ENCODE measurements at regions not wholly inside any gene's neighbourhood (a gene's known extent, or its start where the extent isn't known, plus 50 kb on each side); places are given as distances from the start of the nearest gene placed in this dataset.

DNA sequence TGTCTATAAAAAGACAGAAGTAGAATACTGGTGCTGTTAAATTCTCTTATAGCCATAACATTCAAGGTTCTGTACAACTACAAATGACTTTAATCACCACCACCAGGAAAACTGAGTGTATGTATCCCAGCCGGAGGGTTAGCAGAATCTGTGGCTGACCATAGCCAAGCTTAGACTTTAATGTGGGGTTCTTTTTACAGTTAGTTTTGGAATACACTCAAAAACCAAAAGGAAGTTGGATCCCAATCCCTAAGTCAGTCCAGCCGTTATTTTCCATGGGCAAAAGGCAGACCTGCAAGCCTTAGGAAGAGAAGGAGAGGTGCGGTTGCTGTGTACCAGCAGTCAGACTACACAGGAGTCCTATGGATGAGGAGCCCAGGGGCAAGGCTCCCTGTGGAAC lies 179.8 kb downstream of the ENC1 start:
- Mint-ChIP-seq H3K9me3 (ENCODE audit: unreplicated experiment) (no peaks in the 10 kb centered on the region), H3K4me1 (ENCODE audit: unreplicated experiment) (peaks cover 8% of the 10 kb centered on the region), H3K4me3 (ENCODE audit: unreplicated experiment) (no peak overlapping the region), H3K27ac (ENCODE audit: unreplicated experiment) (no peak overlapping the region), H3K36me3 (ENCODE audit: low read depth, unreplicated experiment) (no peaks in the 10 kb centered on the region), H3K27me3 (ENCODE audit: unreplicated experiment) (no peaks in the 10 kb centered on the region)
- no peak for DNase-seq (ENCODE audit: low spot score)
- TF ChIP-seq, protein P1, sequence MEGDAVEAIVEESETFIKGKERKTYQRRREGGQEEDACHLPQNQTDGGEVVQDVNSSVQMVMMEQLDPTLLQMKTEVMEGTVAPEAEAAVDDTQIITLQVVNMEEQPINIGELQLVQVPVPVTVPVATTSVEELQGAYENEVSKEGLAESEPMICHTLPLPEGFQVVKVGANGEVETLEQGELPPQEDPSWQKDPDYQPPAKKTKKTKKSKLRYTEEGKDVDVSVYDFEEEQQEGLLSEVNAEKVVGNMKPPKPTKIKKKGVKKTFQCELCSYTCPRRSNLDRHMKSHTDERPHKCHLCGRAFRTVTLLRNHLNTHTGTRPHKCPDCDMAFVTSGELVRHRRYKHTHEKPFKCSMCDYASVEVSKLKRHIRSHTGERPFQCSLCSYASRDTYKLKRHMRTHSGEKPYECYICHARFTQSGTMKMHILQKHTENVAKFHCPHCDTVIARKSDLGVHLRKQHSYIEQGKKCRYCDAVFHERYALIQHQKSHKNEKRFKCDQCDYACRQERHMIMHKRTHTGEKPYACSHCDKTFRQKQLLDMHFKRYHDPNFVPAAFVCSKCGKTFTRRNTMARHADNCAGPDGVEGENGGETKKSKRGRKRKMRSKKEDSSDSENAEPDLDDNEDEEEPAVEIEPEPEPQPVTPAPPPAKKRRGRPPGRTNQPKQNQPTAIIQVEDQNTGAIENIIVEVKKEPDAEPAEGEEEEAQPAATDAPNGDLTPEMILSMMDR (IDR thresholded peaks at IDR 0.05; ENCODE audit: unreplicated experiment): no peak

DNA sequence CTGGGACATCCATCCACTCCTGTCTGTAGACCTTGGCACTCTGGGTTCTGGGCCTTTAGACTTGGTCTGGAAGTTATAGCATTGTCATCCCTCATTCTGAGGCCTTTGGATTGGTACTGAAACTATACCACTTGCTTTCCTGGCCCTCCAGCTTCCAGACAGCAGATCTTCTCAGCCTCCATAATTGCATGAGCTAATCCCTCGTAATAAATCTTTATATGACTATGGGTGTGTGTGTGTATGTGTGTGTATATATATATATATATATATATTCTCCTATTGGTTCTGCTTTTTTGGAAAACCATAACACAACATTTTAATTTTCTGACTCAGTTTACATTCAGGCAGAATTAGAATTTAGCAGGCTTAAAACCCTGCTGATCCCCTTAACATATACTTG lies 180.5 kb downstream of the ENC1 start:
- no peaks in the 10 kb centered on the region for H3K36me3 Mint-ChIP-seq (ENCODE audit: low read depth, unreplicated experiment)
- no peaks in the 10 kb centered on the region for H3K9me3 Mint-ChIP-seq (ENCODE audit: unreplicated experiment)
- H3K4me3 Mint-ChIP-seq (ENCODE audit: unreplicated experiment): no peak overlapping the region
- H3K27ac Mint-ChIP-seq (ENCODE audit: unreplicated experiment): no peak overlapping the region
- TF ChIP-seq, protein P1 (IDR thresholded peaks at IDR 0.05; ENCODE audit: unreplicated experiment): no peak
- no peaks in the 10 kb centered on the region for H3K27me3 Mint-ChIP-seq (ENCODE audit: unreplicated experiment)
- no peak for DNase-seq (ENCODE audit: low spot score)
- peaks cover 8% of the 10 kb centered on the region for H3K4me1 Mint-ChIP-seq (ENCODE audit: unreplicated experiment)

DNA sequence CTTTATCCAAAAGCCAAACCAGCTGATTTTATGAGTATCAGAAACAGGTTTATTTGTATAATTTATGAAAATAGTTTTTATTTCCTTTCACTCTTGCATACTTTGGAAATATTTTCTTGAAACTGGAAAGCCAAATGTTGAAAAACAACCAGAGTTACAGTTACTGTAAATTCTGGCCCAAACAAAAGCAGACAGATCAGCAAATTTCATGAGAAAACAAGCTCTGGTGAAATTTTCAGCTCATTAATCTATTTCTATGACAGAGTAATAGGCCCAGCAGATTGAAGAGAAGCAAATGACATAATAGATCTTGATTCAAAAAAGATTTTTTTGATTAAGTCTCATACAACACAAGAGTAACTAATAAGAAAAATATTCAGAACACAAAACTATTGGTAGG lies 182.7 kb downstream of the ENC1 start:
- Mint-ChIP-seq H3K4me1 (ENCODE audit: unreplicated experiment) (peaks cover 6% of the 10 kb centered on the region), H3K9me3 (ENCODE audit: unreplicated experiment) (no peaks in the 10 kb centered on the region), H3K27ac (ENCODE audit: unreplicated experiment) (no peak overlapping the region), H3K36me3 (ENCODE audit: low read depth, unreplicated experiment) (no peaks in the 10 kb centered on the region), H3K27me3 (ENCODE audit: unreplicated experiment) (no peaks in the 10 kb centered on the region), H3K4me3 (ENCODE audit: unreplicated experiment) (no peak overlapping the region)
- TF ChIP-seq, protein P1 (IDR thresholded peaks at IDR 0.05; ENCODE audit: unreplicated experiment): no peak
- DNase-seq (ENCODE audit: low spot score): no peak

DNA sequence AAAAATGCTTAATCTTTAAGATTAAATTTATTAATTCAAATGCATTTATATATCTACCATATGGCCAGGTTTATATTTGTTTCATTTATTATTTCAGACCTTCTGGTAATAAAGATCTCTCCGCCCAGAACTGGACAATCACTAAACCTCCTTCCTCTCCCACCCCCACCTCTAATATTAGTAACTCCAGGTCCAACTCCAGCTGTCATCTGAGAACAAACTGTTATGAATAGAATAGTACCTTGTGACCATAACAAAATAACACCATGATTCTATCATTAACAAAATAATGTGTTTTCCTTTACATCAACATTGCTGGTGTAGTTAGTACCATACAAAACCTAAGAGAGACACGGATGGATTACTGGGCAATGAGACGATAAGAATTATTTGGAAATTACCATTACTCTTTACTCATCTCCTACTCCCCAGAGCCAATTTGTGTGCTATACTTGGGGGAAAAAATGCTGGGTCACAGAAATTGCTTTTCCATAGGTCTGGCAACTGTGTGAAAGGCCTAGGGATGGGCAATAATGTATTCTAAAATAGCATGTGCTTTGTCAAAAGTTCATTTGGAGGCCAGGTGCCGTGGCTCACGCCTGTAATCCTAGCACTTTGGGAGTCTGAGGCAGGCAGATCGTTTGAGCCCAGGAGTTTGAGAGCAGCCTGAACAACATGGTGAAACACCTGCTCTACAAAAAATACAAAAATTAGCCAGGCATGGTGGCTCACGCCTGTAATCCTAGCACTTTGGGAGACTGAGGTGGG lies 186.1 kb downstream of the ENC1 start:
- no peaks in the 10 kb centered on the region for H3K27me3 Mint-ChIP-seq (ENCODE audit: unreplicated experiment)
- no peaks in the 10 kb centered on the region for H3K9me3 Mint-ChIP-seq (ENCODE audit: unreplicated experiment)
- H3K4me1 Mint-ChIP-seq (ENCODE audit: unreplicated experiment): no peaks in the 10 kb centered on the region
- H3K4me3 Mint-ChIP-seq (ENCODE audit: unreplicated experiment): no peak overlapping the region
- TF ChIP-seq, protein P1 (IDR thresholded peaks at IDR 0.05; ENCODE audit: unreplicated experiment): no peak
- no peaks in the 10 kb centered on the region for H3K36me3 Mint-ChIP-seq (ENCODE audit: low read depth, unreplicated experiment)
- H3K27ac Mint-ChIP-seq (ENCODE audit: unreplicated experiment): no peak overlapping the region
- DNase-seq (ENCODE audit: low spot score): no peak

DNA sequence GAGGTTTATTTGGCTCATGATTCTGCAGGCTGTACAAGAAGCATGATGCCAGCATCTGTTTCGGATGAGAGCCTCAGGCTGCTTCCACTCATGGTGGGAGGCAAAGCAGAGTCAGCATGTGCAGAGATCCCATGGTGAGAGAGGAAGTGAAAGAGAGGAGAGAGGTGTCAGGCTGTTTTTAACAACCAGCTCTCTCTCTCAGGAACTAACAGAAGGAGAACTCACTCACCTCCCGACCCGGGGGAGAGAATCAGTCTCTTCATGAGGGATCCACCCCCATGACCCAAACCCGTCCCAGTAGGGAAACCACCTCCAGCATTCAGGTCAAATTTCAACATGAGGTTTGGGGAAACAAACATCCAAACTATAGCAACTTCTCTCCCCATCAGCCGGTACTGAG lies 187.7 kb downstream of the ENC1 start:
- H3K4me3 Mint-ChIP-seq (ENCODE audit: unreplicated experiment): no peak overlapping the region
- H3K4me1 Mint-ChIP-seq (ENCODE audit: unreplicated experiment): no peaks in the 10 kb centered on the region
- H3K36me3 Mint-ChIP-seq (ENCODE audit: low read depth, unreplicated experiment): no peaks in the 10 kb centered on the region
- DNase-seq (ENCODE audit: low spot score): no peak
- H3K27ac Mint-ChIP-seq (ENCODE audit: unreplicated experiment): no peak overlapping the region
- H3K27me3 Mint-ChIP-seq (ENCODE audit: unreplicated experiment): no peaks in the 10 kb centered on the region
- TF ChIP-seq, protein P1 (IDR thresholded peaks at IDR 0.05; ENCODE audit: unreplicated experiment): no peak
- H3K9me3 Mint-ChIP-seq (ENCODE audit: unreplicated experiment): no peaks in the 10 kb centered on the region

Data from endothelial cell (in vitro differentiated cells).